Cardiac septum (tissue), 1 donor: ENCODE measurements at regions not wholly inside any gene's neighbourhood (a gene's known extent, or its start where the extent isn't known, plus 50 kb on each side); places are given as distances from the start of the nearest gene placed in this dataset.

ENCODE experiments used
- DNase-seq: peaks from one replicate; pipeline ENCODE4 v3.0.0-alpha.2; 2020; ENCODE audit warnings: low spot score
- intact Hi-C: fragments of 100-400 bp; cut with DNase I; formaldehyde crosslinking; loops from one replicate; pipeline ENCODE4 v1.14.0; 2022
- donor health status: DM: no; HTN: no; CAD: no.

- no peak for DNase-seq
- intact Hi-C loops: no loop called here
These were observed 86.1 kb downstream of the KLF12 start for GRCh38 chr13:74047931-74048600.

GRCh38 chr13:74046431-74046830 is 87.8 kb downstream of the KLF12 start:
- intact Hi-C loops: no loop called here

DNA sequence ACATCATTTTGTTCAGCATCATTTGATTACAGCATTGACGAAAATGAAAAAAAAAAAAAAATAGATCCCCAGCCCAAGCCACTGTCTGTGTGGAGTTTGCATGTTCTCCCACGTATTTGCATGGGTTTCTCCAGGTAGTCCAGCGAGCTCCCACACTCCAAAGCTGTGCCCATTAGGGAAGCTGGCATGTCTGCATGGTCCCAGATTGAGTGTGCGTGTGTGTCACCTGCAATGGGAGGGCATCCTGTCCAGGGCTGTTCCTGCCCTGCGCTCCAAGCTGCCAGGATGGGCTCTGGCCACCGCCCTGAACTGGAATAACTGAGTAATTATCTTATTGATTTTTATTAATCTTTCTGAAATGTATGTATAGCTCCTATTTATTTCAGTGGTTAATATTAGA is 88.6 kb downstream of the KLF12 start:
- intact Hi-C loops: no loop called here
- DNase-seq: no peak

More at GRCh38 chr13:74046431-74046830, 87.8 kb downstream of the KLF12 start:
- DNase-seq: no peak

- no peak for DNase-seq
- intact Hi-C loops: no loop called here
These were observed 91.0 kb downstream of the KLF12 start for GRCh38 chr13:74043237-74043636.

DNA sequence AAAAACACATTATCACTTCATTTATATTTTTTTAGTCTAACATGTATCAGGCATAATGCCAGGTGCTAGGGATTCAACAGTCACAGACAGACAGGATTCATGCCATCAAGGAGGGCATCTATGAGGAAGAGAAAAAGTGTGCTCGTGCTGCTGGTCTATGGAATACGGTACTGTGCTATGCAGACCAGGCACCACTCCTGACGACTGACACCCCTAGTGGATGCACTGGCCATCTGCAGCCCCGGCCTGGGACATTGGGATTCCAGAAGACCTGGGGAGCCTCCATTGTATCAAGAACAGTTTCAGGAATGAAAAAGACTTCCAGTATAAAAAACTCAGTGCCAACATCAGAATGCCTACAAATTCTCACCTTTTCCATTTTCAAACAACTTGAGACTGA is 94.0 kb downstream of the KLF12 start:
- intact Hi-C loops: no loop called here
- DNase-seq: no peak

- no peak for DNase-seq
- intact Hi-C loops: no loop called here
These were observed 94.5 kb downstream of the KLF12 start for GRCh38 chr13:74039667-74040066.

DNA sequence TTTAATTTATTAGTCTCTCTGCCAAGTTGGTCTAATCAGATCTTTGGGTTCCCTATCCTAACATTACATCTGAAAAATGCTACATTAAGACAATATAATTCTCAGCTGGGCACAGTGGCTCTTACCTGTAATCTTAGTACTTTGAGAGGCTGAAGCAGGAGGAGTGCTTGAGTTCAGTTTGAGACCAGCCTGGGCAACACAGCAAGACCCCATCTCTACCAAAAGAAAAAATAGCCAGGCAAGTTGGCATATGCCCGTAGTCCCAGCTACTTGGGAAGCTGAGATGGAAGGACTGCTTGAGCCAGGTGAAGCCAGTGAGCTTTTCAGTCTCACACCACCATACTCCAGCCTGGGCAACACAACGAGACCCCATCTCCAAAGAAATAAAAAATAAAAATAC is 95.0 kb downstream of the KLF12 start:
- intact Hi-C loops: no loop called here
- no peak for DNase-seq

DNA sequence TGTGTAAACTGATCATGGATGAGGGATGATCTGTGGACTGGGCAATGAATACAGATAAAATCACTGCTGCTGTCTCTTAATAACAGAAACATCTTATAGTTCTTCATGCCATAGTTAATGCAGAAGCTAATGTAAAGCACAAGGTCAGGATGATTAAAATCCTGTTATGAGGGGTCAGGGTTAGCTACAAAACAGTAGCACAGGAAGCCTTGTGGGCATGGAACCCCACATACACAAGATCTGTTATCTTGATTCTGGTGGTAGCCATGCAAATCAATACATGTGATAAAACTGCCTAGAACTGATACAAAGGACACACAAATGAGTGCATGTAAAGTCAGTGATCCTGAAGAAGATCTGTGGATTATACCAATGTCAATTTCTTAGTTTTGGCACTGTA is 96.4 kb downstream of the KLF12 start:
- intact Hi-C loops: no loop called here
- no peak for DNase-seq

- DNase-seq: no peak
- intact Hi-C loops: no loop called here
These were observed 97.8 kb downstream of the KLF12 start for GRCh38 chr13:74036373-74036772.

DNA sequence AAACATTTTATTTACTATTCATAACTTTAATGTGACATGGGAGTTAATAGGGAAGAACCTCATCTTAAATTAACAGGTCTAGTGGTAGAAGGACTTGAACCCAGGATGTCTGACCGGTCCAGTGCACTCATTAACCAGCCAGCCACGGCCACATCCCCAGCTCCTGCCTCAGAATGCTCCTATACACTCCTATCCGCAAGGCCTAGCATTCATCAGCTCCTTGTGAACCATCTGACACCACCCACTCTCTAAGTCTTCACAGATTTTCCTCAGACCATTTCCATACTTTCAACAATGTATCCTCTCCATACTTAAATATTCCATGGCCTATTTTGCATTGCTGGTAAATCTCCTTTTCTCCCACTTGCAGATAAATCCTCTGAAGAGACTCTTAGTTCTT is 98.3 kb downstream of the KLF12 start:
- no peak for DNase-seq
- intact Hi-C loops: no loop called here

- DNase-seq: no peak
- intact Hi-C loops: no loop called here
These were observed 101.9 kb downstream of the KLF12 start for GRCh38 chr13:74032325-74032724.

- intact Hi-C loops: no loop called here
- no peak for DNase-seq
These were observed 106.9 kb downstream of the KLF12 start for GRCh38 chr13:74027161-74027779.

GRCh38 chr13:74026753-74027152 is 107.5 kb downstream of the KLF12 start:
- no peak for DNase-seq
- intact Hi-C loops: no loop called here

GRCh38 chr13:74025369-74025768 is 108.8 kb downstream of the KLF12 start:
- intact Hi-C loops: no loop called here
- DNase-seq: no peak

DNA sequence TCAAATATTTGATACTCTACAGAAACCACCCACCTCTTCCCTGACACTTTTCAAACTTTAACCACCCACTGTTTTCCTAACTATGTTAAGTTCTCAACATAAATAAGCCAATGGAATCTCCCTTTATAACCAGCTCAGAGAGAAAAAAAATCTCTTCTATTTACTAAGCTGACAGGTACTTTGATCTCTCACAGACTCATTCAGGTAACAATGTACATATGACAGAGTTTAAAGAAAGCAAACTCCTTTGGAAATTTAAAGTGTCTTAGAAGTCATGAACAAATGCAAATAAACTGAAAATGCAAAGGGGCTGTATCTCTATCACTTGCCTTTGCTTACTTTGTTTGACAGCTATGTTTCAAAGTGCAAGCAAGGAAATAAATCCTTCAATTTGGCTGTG is 109.3 kb downstream of the KLF12 start:
- no peak for DNase-seq
- intact Hi-C loops: no loop called here

- no peak for DNase-seq
- intact Hi-C loops: no loop called here
These were observed 109.9 kb downstream of the KLF12 start for GRCh38 chr13:74024314-74024713.

DNA sequence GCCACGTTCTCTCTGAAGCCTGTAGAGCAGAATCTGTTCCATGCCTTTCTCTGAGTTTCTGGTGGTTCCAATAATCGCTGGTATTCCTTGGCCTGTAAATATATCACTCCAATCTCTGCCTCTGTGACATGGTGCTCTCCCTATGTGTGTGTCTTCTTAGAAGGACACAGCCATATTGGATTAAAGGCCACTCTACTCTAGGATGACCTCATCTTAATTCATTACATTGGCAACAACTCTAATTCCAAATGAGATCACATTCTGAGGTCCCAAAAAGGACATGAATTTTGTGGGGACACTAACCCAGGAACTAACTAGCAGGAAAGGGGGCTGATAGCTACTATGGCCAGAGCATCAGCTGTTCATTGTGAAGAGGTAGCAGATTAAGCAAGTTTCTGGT is 110.7 kb downstream of the KLF12 start:
- DNase-seq: no peak
- intact Hi-C loops: no loop called here

- DNase-seq: no peak
- intact Hi-C loops: no loop called here
These were observed 112.7 kb downstream of the KLF12 start for GRCh38 chr13:74021505-74021904.

GRCh38 chr13:74018062-74018431 is 116.2 kb downstream of the KLF12 start:
- intact Hi-C loops: no loop called here
- DNase-seq: no peak

DNA sequence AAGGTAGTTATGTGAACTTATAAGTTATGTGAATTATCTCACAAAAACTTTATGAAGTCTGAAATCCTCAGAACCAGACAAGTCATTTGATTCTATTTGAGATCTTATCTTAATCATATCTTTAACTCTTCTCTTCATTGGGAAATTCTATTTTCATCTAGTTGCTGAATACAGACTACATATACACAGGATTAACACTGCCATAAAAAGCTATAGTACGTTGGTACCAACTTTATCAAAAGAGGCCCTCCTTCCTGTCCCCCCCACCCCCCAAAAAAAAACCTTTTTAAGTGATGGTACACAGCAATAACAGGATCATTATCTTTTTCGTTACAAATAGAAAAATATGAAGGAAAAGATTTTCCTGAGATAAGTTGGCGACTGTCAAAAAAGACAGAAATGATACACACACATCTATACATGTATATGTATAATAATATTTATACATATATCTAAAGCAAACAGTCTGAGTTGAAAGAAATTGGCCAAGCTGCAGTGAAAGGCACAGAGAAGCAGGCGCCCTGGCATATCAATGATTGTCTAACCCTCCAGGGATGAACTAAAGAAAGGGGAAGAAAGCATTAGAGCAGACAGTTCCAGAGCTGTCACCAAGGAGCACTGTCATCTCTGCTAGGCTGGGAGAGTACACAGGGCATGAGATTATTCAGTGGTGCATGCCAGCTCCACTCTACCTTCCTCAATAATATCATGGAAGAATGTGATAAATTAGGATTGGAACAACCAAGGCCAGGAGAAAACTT is 116.7 kb downstream of the KLF12 start:
- DNase-seq: no peak
- intact Hi-C loops: no loop called here

- no peak for DNase-seq
- intact Hi-C loops: no loop called here
These were observed 119.1 kb downstream of the KLF12 start for GRCh38 chr13:74015137-74015536.
